ENCODE measurements at regions not wholly inside any gene's neighbourhood (a gene's known extent, or its start where the extent isn't known, plus 50 kb on each side); places are given as distances from the start of the nearest gene placed in this dataset.

DNA sequence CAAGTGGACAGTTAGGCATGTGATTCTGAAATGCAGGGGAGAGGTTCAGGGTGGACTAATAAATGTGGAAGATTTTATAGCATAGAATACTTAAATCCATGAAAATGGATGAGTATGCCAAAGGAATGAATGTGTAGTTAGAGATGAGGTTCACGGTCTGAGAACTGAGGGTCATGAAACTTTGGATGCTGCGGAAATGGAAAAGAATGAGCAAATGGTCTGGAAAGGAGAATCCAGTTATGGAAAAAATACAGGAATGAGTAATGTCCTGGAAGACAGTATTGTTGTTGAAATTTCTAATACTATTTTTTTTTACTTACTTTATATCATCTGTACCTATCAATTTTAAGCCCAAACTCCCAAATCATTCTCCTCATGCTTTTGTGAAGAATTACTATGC is 2369.4 kb downstream of the MAT2B start:
- Histone ChIP-seq H3K27ac (ENCODE audit: control insufficient read depth, insufficient read depth) (no peak overlapping the region), H3K4me2 (ENCODE audit: control insufficient read depth, insufficient read depth) (no peak overlapping the region), H4K20me1 (ENCODE audit: control insufficient read depth, insufficient read depth) (no peaks in the 10 kb centered on the region), H3K27me3 (replicated peaks in 1 of 2; ENCODE audit: control insufficient read depth in 2 of 2, insufficient read depth in 2 of 2, low read length in 1 of 2) (no peaks in the 10 kb centered on the region), H3K4me3 (no peak overlapping the region), H2AFZ (ENCODE audit: control insufficient read depth, low read depth, low read length) (no peak overlapping the region), H3K9ac (ENCODE audit: control insufficient read depth, insufficient read depth, low read length) (no peak overlapping the region), H3K4me1 (ENCODE audit: control insufficient read depth, insufficient read depth, low read length) (no peaks in the 10 kb centered on the region), H3K9me3 (replicated peaks; ENCODE audit: control insufficient read depth, insufficient read depth, low read length) (no peaks in the 10 kb centered on the region), H3K79me2 (ENCODE audit: control insufficient read depth, insufficient read depth, low read length) (no peaks in the 10 kb centered on the region), H3K36me3 (ENCODE audit: control insufficient read depth in 2 of 2, insufficient read depth in 2 of 2, low read length in 1 of 2) (no peaks in the 10 kb centered on the region)
- in situ Hi-C loops (cut with MboI) (no loop called here), intact Hi-C loops (cut with micrococcal nuclease; ENCODE audit: unreplicated experiment) (no loop called here)
- no peak for FAIRE-seq
- ChIA-PET RAD21 (ENCODE audit: unreplicated experiment) (no interaction called here), CTCF (no interaction called here), SMC1A (ENCODE audit: uncharacterized antibody, unreplicated experiment) (no interaction called here), POLR2A (no interaction called here)
- no TSS peak for BruUV-seq (replicated peaks)
- ATAC-seq, result no peak
- TF ChIP-seq ETV6 (conservative IDR thresholded peaks at IDR 0.05 in 1 of 2, IDR thresholded peaks at IDR 0.05 in 1 of 2; ENCODE audit: borderline replicate concordance in 1 of 2, low read depth in 1 of 2), result no peak
- TF ChIP-seq CBX5 (IDR thresholded peaks at IDR 0.05; ENCODE audit: low read depth), result no peak
- no peak for TF ChIP-seq SUPT20H (IDR thresholded peaks at IDR 0.05; ENCODE audit: borderline replicate concordance, control insufficient read depth, low read depth, low read length)
- no peak for TF ChIP-seq PKNOX1 (IDR thresholded peaks at IDR 0.05)
- no peak for TF ChIP-seq CHD4 (IDR thresholded peaks at IDR 0.05)
- no peak for TF ChIP-seq DPF2 (IDR thresholded peaks at IDR 0.05)
- TF ChIP-seq HDAC2 (IDR thresholded peaks at IDR 0.05), result no peak
- no peak for TF ChIP-seq RFX5 (IDR thresholded peaks at IDR 0.05; ENCODE audit: low read depth, low read length)
- TF ChIP-seq, protein P1, sequence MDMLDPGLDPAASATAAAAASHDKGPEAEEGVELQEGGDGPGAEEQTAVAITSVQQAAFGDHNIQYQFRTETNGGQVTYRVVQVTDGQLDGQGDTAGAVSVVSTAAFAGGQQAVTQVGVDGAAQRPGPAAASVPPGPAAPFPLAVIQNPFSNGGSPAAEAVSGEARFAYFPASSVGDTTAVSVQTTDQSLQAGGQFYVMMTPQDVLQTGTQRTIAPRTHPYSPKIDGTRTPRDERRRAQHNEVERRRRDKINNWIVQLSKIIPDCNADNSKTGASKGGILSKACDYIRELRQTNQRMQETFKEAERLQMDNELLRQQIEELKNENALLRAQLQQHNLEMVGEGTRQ (IDR thresholded peaks at IDR 0.05; ENCODE audit: borderline replicate concordance, low read depth, low read length), result no peak
- no peak for DNase-seq (ENCODE audit: low read depth, low spot score)
- WGBS (ENCODE audit: insufficient coverage, insufficient replicate concordance, low lambda C conversion rate, missing lambda C conversion rate), result 43% methylated on average over 2 of the region's 2 CpGs

All from GM12878 (cell line).